Endothelial cell of umbilical vein (primary cell): ENCODE measurements at regions not wholly inside any gene's neighbourhood (a gene's known extent, or its start where the extent isn't known, plus 50 kb on each side); places are given as distances from the start of the nearest gene placed in this dataset.

Experiments used
- BruUV-seq: library from RNA; stranded (reverse); fragments of 400-500 nt; replicated peaks from 2 replicates; lab custom pipeline; 2021; lab: Mats Ljungman, UMichigan
- CTCF ChIA-PET: fragments of 300-600, 350-600 bp; sonication (Branson Sonifier 250); formaldehyde crosslinking; loops from one replicate; lab custom pipeline; 2021; ENCODE audit warnings: antibody characterized with exemption, inconsistent platforms; lab: Charles Lee
- POLR2A ChIA-PET: fragments of 300-600, 350-600 bp; sonication (Branson Sonifier 250); formaldehyde crosslinking; loops from one replicate; lab custom pipeline; 2021; ENCODE audit warnings: antibody characterized with exemption, inconsistent platforms; lab: Charles Lee
- DNase-seq: peaks from one replicate; pipeline ENCODE4 v3.0.0-alpha.2; 2011; ENCODE audit warnings: low read depth, low spot score
- FAIRE-seq: peaks from 2 replicates; lab custom pipeline; 2011; peaks lifted over from hg19 to GRCh38; lab: Jason Lieb, UNC
- H2AFZ ChIP-seq: 2 replicates; pipeline ENCODE4 v1.6.0; 2012; ENCODE audit warnings: low read depth, low read length, control low read depth, inconsistent platforms
- H3K27ac ChIP-seq: 2 replicates; pipeline ENCODE4 v1.5.1; 2011; ENCODE audit warnings: low read depth, mild to moderate bottlenecking, control low read depth, low read length, moderate library complexity; ENCODE audit not compliant: insufficient read depth
- H3K27me3 ChIP-seq, 2 experiments: 2 replicates each; pipeline versions ENCODE4 v1.6.0 to v1.6.1; 2011; ENCODE audit warnings: low read length in 2 of 2, mixed read lengths in 1 of 2; ENCODE audit not compliant: control insufficient read depth in 2 of 2, insufficient read depth in 2 of 2
- H3K36me3 ChIP-seq, 2 experiments: 2 replicates in 1 of 2; 3 replicates in 1 of 2; pipeline ENCODE4 v1.5.1; 2011; ENCODE audit warnings: low read length in 2 of 2, mild to moderate bottlenecking in 1 of 2, moderate library complexity in 1 of 2; ENCODE audit not compliant: control insufficient read depth in 2 of 2, insufficient read depth in 2 of 2; ENCODE audit errors: extremely low read depth in 1 of 2
- H3K4me1 ChIP-seq: 3 replicates; pipeline ENCODE4 v1.5.1; 2011; ENCODE audit warnings: mild to moderate bottlenecking, low read length; ENCODE audit not compliant: control insufficient read depth, insufficient read depth; ENCODE audit errors: extremely low read depth
- H3K4me2 ChIP-seq: 2 replicates; pipeline ENCODE4 v1.6.1; 2011; ENCODE audit warnings: low read length, control low read depth, mixed read lengths; ENCODE audit not compliant: insufficient read depth
- H3K4me3 ChIP-seq, 3 experiments: fragments of 200-600 bp in 1 of 3; sonication (generic), shearing (Covaris generic) in 1 of 3; replicated peaks in 1 of 3; 2 replicates each; pipeline ENCODE4 v1.5.1; 2011 to 2016; ENCODE audit warnings: control low read depth in 3 of 3, low read length in 3 of 3, mild to moderate bottlenecking in 2 of 3, inconsistent platforms in 1 of 3, low read depth in 1 of 3, moderate library complexity in 1 of 3; ENCODE audit not compliant: insufficient read depth in 1 of 3
- H3K79me2 ChIP-seq: 2 replicates; pipeline ENCODE4 v1.6.0; 2012; ENCODE audit warnings: low read length, inconsistent platforms; ENCODE audit not compliant: control insufficient read depth, insufficient read depth
- H3K9ac ChIP-seq: replicated peaks from 2 replicates; pipeline ENCODE3; 2011; ENCODE audit warnings: low read length, control low read depth; ENCODE audit not compliant: insufficient read depth; ENCODE audit errors: extremely low read depth
- H3K9me1 ChIP-seq: replicated peaks from 3 replicates; pipeline ENCODE4 v1.6.0; 2011; ENCODE audit warnings: mild to moderate bottlenecking, low read length; ENCODE audit not compliant: control insufficient read depth, insufficient read depth; ENCODE audit errors: extremely low read depth
- H3K9me3 ChIP-seq: replicated peaks from 2 replicates; pipeline ENCODE4 v1.5.1; 2012; ENCODE audit warnings: low read length, inconsistent platforms; ENCODE audit not compliant: control insufficient read depth, insufficient read depth
- H4K20me1 ChIP-seq: replicated peaks from 2 replicates; pipeline ENCODE3; 2011; ENCODE audit warnings: mild to moderate bottlenecking, low read length; ENCODE audit not compliant: control insufficient read depth, insufficient read depth; ENCODE audit errors: extremely low read depth
- CTCF ChIP-seq, 2 donors: IDR thresholded peaks; 1 replicate in 1 of 2; 2 replicates in 1 of 2; pipeline ENCODE4 v1.5.1; 2011; ENCODE audit warnings: low read length in 2 of 2, mild to moderate bottlenecking in 2 of 2, moderate library complexity in 2 of 2, control low read depth in 1 of 2, inconsistent platforms in 1 of 2, low read depth in 1 of 2; ENCODE audit not compliant: insufficient read depth in 1 of 2; ENCODE audit errors: extremely low read depth in 1 of 2
- EZH2 ChIP-seq: IDR thresholded peaks from 2 replicates; pipeline ENCODE4 v1.6.1; 2012; ENCODE audit warnings: borderline replicate concordance, low read depth, mild to moderate bottlenecking, moderate library complexity, low read length, inconsistent platforms; ENCODE audit not compliant: severe bottlenecking
- FOS ChIP-seq: IDR thresholded peaks from 2 replicates; pipeline ENCODE4 v1.6.1; 2011; ENCODE audit warnings: mild to moderate bottlenecking, low read length, moderate library complexity, borderline replicate concordance; ENCODE audit not compliant: insufficient read depth
- GATA2 ChIP-seq: IDR thresholded peaks from 2 replicates; pipeline ENCODE4 v1.7.0; 2011; ENCODE audit warnings: low read depth, mild to moderate bottlenecking, moderate library complexity, mixed read lengths, low read length; ENCODE audit not compliant: insufficient read length, insufficient read depth
- JUN ChIP-seq: IDR thresholded peaks from 2 replicates; pipeline ENCODE4 v1.6.1; 2011; ENCODE audit warnings: borderline replicate concordance, low read depth; ENCODE audit not compliant: insufficient read length, insufficient read depth
- MAX ChIP-seq: IDR thresholded peaks from 2 replicates; pipeline ENCODE4 v1.6.1; 2011; ENCODE audit not compliant: insufficient read depth, insufficient read length
- MYC ChIP-seq: IDR thresholded peaks from one replicate; pipeline ENCODE4 v1.6.1; 2011; ENCODE audit warnings: mild to moderate bottlenecking, low read depth, low read length
- POLR2A ChIP-seq: IDR thresholded peaks from 2 replicates; pipeline ENCODE4 v1.6.1; 2012; ENCODE audit warnings: low read depth, mild to moderate bottlenecking, control low read depth, low read length
- POLR2AphosphoS5 ChIP-seq: IDR thresholded peaks from 2 replicates; pipeline ENCODE4 v1.6.1; 2012; ENCODE audit warnings: low read depth, mild to moderate bottlenecking, control low read depth, low read length, moderate library complexity; ENCODE audit not compliant: insufficient read depth
- dilution Hi-C: fragments of 300-500 bp; cut with MboI; formaldehyde crosslinking; loops from one replicate; pipeline ENCODE4 v1.15.0; 2019; ENCODE audit warnings: low sequenced_read_pairs; ENCODE audit not compliant: extremely low pct_ligation_motif_present
- intact Hi-C: fragments of 100-400 bp; cut with micrococcal nuclease; formaldehyde crosslinking; loops from one replicate; pipeline ENCODE4 v1.10.0; 2022

DNA sequence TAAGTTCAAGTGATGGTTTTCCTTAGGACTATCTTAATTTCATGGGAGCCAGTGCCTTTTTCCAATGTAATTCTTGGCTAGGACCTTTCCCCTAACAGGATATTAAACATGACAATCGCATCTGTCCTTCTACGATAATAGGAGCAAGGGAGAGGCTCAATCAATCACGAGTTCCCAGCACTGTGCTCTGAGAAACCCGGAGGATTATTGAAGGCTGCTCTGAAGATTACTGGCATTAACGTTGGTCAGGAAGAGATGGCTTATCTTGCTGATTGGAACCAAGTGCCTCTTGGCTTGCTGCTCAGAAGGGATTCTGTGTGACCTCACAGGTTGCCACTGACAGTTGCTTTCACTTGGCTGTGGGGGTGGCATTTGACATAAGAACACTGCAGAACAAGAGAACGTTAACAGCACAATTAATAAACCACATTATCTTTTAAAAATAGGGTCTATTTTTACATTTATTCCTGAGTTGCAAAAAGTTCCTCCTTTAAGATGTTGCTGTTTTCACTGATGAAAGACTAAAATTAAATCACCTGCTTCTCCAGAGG, 252.1 kb upstream of the TAC1 start:
- Histone ChIP-seq H3K9me1 (no peaks in the 10 kb centered on the region), H3K9ac (no peak overlapping the region), H3K27me3 (no peaks in the 10 kb centered on the region), H4K20me1 (no peaks in the 10 kb centered on the region), H3K4me1 (no peaks in the 10 kb centered on the region), H3K79me2 (no peaks in the 10 kb centered on the region), H3K4me2 (no peak overlapping the region), H3K4me3 (no peak overlapping the region), H3K27ac (no peak overlapping the region), H2AFZ (no peak overlapping the region), H3K9me3 (peaks cover 5% of the 10 kb centered on the region), H3K36me3 (no peaks in the 10 kb centered on the region)
- no TSS peak for BruUV-seq
- ChIA-PET CTCF (no interaction called here), POLR2A (no interaction called here)
- intact Hi-C loops, result no loop called here
- FAIRE-seq (no peak), DNase-seq (no peak)
- dilution Hi-C loops, result no loop called here
- no peak for TF ChIP-seq GATA2
- no peak for TF ChIP-seq EZH2
- TF ChIP-seq POLR2A, result no peak
- no peak for TF ChIP-seq CTCF (IDR thresholded peaks at IDR 0.05; ENCODE audit: extremely low read depth in 1 of 2, insufficient read depth in 1 of 2, low read depth in 1 of 2, low read length in 2 of 2)
- TF ChIP-seq FOS, result no peak
- TF ChIP-seq MAX, result no peak
- TF ChIP-seq MYC, result no peak
- TF ChIP-seq JUN, result no peak
- TF ChIP-seq POLR2AphosphoS5, result no peak
